ENCODE measurements at regions not wholly inside any gene's neighbourhood (a gene's known extent, or its start where the extent isn't known, plus 50 kb on each side); places are given as distances from the start of the nearest gene placed in this dataset.

- intact Hi-C loops (cut with micrococcal nuclease; ENCODE audit: unreplicated experiment) (no loop called here), in situ Hi-C loops (cut with HindIII; ENCODE audit: extremely low pct_ligation_motif_present, low pct_unique_long_range_greater_than_20kb) (no loop called here)
- Histone ChIP-seq H3K9me3 (ENCODE audit: low read length) (no peaks in the 10 kb centered on the region), H3K9ac (ENCODE audit: insufficient read depth, low read depth, low read length) (no peak overlapping the region), H3K27me3 (ENCODE audit: control insufficient read depth in 1 of 2, insufficient read depth in 2 of 2, low read length in 2 of 2) (no peaks in the 10 kb centered on the region), H3K4me2 (ENCODE audit: low read depth, low read length) (no peak overlapping the region), H3K36me3 (replicated peaks in 1 of 2; ENCODE audit: control insufficient read depth in 1 of 2, insufficient read depth in 2 of 2, low read length in 2 of 2) (no peaks in the 10 kb centered on the region), H3K4me3 (replicated peaks in 1 of 3; ENCODE audit: insufficient read depth in 1 of 3, low read depth in 2 of 3, low read length in 3 of 3) (no peak overlapping the region), H3K27ac (ENCODE audit: extremely low read length, insufficient read depth, low read length) (no peak overlapping the region), H4K20me1 (ENCODE audit: insufficient read depth, low read length) (no peaks in the 10 kb centered on the region), H3K79me2 (ENCODE audit: insufficient read depth, low read length) (no peaks in the 10 kb centered on the region), H3K4me1 (ENCODE audit: insufficient read depth, low read length) (no peaks in the 10 kb centered on the region), H2AFZ (ENCODE audit: low read length) (no peak overlapping the region)
- ChIA-PET POLR2A (no interaction called here), CTCF (ENCODE audit: low intra/inter-chr PET ratio, low total read pairs) (no interaction called here)
- 0% methylated on average over 2 of the region's 2 CpGs for WGBS (ENCODE audit: low lambda C conversion rate)
- no TSS peak for BruUV-seq (replicated peaks)
- FAIRE-seq (no peak), ATAC-seq (no peak), DNase-seq (ENCODE audit: low spot score) (no peak)
- no peak for TF ChIP-seq MTF2 (CRISPR knock-in tag; IDR thresholded peaks at IDR 0.05; ENCODE audit: borderline replicate concordance)
- TF ChIP-seq CTCF (CRISPR knock-in tag; IDR thresholded peaks at IDR 0.05), result no peak
- no peak for TF ChIP-seq MAX (IDR thresholded peaks at IDR 0.05)
- TF ChIP-seq KMT2B (CRISPR knock-in tag; IDR thresholded peaks at IDR 0.05), result no peak
These were observed 352.0 kb upstream of the DACH1 start for GRCh38 chr13:72218966-72219365.

- Histone ChIP-seq H4K20me1 (ENCODE audit: insufficient read depth, low read length) (no peaks in the 10 kb centered on the region), H3K9ac (ENCODE audit: insufficient read depth, low read depth, low read length) (no peak overlapping the region), H3K4me3 (replicated peaks in 1 of 3; ENCODE audit: insufficient read depth in 1 of 3, low read depth in 2 of 3, low read length in 3 of 3) (no peak overlapping the region), H3K4me2 (ENCODE audit: low read depth, low read length) (no peak overlapping the region), H3K27me3 (ENCODE audit: control insufficient read depth in 1 of 2, insufficient read depth in 2 of 2, low read length in 2 of 2) (no peaks in the 10 kb centered on the region), H3K27ac (ENCODE audit: extremely low read length, insufficient read depth, low read length) (no peak overlapping the region), H3K4me1 (ENCODE audit: insufficient read depth, low read length) (no peaks in the 10 kb centered on the region), H2AFZ (ENCODE audit: low read length) (no peak overlapping the region), H3K36me3 (replicated peaks in 1 of 2; ENCODE audit: control insufficient read depth in 1 of 2, insufficient read depth in 2 of 2, low read length in 2 of 2) (no peaks in the 10 kb centered on the region), H3K79me2 (ENCODE audit: insufficient read depth, low read length) (no peaks in the 10 kb centered on the region), H3K9me3 (ENCODE audit: low read length) (no peaks in the 10 kb centered on the region)
- BruUV-seq (replicated peaks), result no TSS peak
- POLR2A ChIA-PET, result no interaction called here
- WGBS (ENCODE audit: low lambda C conversion rate), result 4% methylated on average over 2 of the region's 2 CpGs
- FAIRE-seq (no peak), ATAC-seq (no peak), DNase-seq (ENCODE audit: low spot score) (no peak)
- CTCF ChIA-PET (ENCODE audit: low intra/inter-chr PET ratio, low total read pairs), result no interaction called here
- intact Hi-C loops (cut with micrococcal nuclease; ENCODE audit: unreplicated experiment), result no loop called here
- in situ Hi-C loops (cut with HindIII; ENCODE audit: extremely low pct_ligation_motif_present, low pct_unique_long_range_greater_than_20kb), result no loop called here
- TF ChIP-seq THAP8 (CRISPR knock-in tag; IDR thresholded peaks at IDR 0.05; ENCODE audit: borderline replicate concordance) (no peak), ZBTB7B (CRISPR knock-in tag; IDR thresholded peaks at IDR 0.05) (no peak), NR1H2 (CRISPR knock-in tag; IDR thresholded peaks at IDR 0.05; ENCODE audit: borderline replicate concordance, low read depth) (no peak), RBM39 (IDR thresholded peaks at IDR 0.05; ENCODE audit: low read depth, low read length, poor library complexity, severe bottlenecking) (no peak), ATF2 (CRISPR knock-in tag; IDR thresholded peaks at IDR 0.05) (no peak), PRDM4 (CRISPR knock-in tag; IDR thresholded peaks at IDR 0.05; ENCODE audit: borderline replicate concordance) (no peak)
These were observed 350.1 kb upstream of the DACH1 start for GRCh38 chr13:72217142-72217541.
